GM12878 (cell line): ENCODE measurements at regions not wholly inside any gene's neighbourhood (a gene's known extent, or its start where the extent isn't known, plus 50 kb on each side); places are given as distances from the start of the nearest gene placed in this dataset.

Source experiments
- ATAC-seq: fragments of 200-7000 bp; cut with Tn5 transposase; 3 replicates; pipeline ENCODE4 v1.9.1; 2020; ENCODE audit warnings: mild to moderate bottlenecking, moderate library complexity
- BruUV-seq: library from RNA; stranded (reverse); fragments of 400-500 nt; replicated peaks from 2 replicates; lab custom pipeline; 2021; lab: Mats Ljungman, UMichigan
- CTCF ChIA-PET: fragments of 300-600 bp; sonication (Branson Sonifier 250); formaldehyde crosslinking; extraction: SDS; loops from one replicate; lab custom pipeline; 2021; ENCODE audit warnings: inconsistent platforms; lab: Yijun Ruan, JAX
- POLR2A ChIA-PET: fragments of 350-600 bp; formaldehyde crosslinking; extraction: SDS; loops from one replicate; lab custom pipeline; 2021; ENCODE audit warnings: inconsistent platforms; lab: Charles Lee
- RAD21 ChIA-PET: fragments of 300-600 bp; sonication (Branson Sonifier 250); formaldehyde crosslinking; loops from one replicate; lab custom pipeline; 2023; ENCODE audit warnings: antibody characterized with exemption; ENCODE audit not compliant: unreplicated experiment; lab: Charles Lee
- SMC1A ChIA-PET: fragments of 300-600 bp; sonication (Branson Sonifier 250); formaldehyde crosslinking; loops from one replicate; lab custom pipeline; 2023; ENCODE audit not compliant: unreplicated experiment, uncharacterized antibody; lab: Charles Lee
- DNase-seq: peaks from one replicate; pipeline ENCODE4 v3.0.0-alpha.2; 2011; ENCODE audit warnings: low read depth, low spot score
- FAIRE-seq: peaks from 3 replicates; lab custom pipeline; 2011; peaks lifted over from hg19 to GRCh38; lab: Jason Lieb, UNC
- H2AFZ ChIP-seq: 2 replicates; pipeline ENCODE4 v1.6.0; 2011; ENCODE audit warnings: low read depth, low read length, control low read depth; ENCODE audit not compliant: control insufficient read depth
- H3K27ac ChIP-seq: 2 replicates; pipeline ENCODE4 v1.5.1; 2011; ENCODE audit warnings: control low read depth; ENCODE audit not compliant: control insufficient read depth, insufficient read depth
- H3K27me3 ChIP-seq, 2 experiments: replicated peaks in 1 of 2; 2 replicates each; pipeline versions ENCODE4 v1.6.0 to v1.6.1; 2011; ENCODE audit warnings: low read length in 1 of 2; ENCODE audit not compliant: control insufficient read depth in 2 of 2, insufficient read depth in 2 of 2
- H3K36me3 ChIP-seq, 2 experiments: 2 replicates each; pipeline ENCODE4 v1.5.1; 2011; ENCODE audit warnings: low read length in 1 of 2; ENCODE audit not compliant: control insufficient read depth in 2 of 2, insufficient read depth in 2 of 2
- H3K4me1 ChIP-seq: 2 replicates; pipeline ENCODE4 v1.6.1; 2011; ENCODE audit warnings: mild to moderate bottlenecking, low read length, moderate library complexity, mixed read lengths; ENCODE audit not compliant: control insufficient read depth, insufficient read depth
- H3K4me2 ChIP-seq: 2 replicates; pipeline ENCODE4 v1.6.0; 2011; ENCODE audit warnings: control low read depth; ENCODE audit not compliant: control insufficient read depth, insufficient read depth
- H3K4me3 ChIP-seq: fragments of 200-600 bp; sonication (generic); 2 replicates; pipeline ENCODE4 v1.5.1; 2016
- H3K79me2 ChIP-seq: 2 replicates; pipeline ENCODE4 v1.6.0; 2011; ENCODE audit warnings: low read length; ENCODE audit not compliant: control insufficient read depth, insufficient read depth
- H3K9ac ChIP-seq: 2 replicates; pipeline ENCODE4 v1.8.0; 2011; ENCODE audit warnings: low read length, control low read depth, mixed read lengths; ENCODE audit not compliant: control insufficient read depth, insufficient read depth
- H3K9me3 ChIP-seq: replicated peaks from 3 replicates; pipeline ENCODE4 v1.5.1; 2011; ENCODE audit warnings: mild to moderate bottlenecking, low read length; ENCODE audit not compliant: control insufficient read depth, insufficient read depth
- H4K20me1 ChIP-seq: 2 replicates; pipeline ENCODE4 v1.6.0; 2011; ENCODE audit not compliant: control insufficient read depth, insufficient read depth
- BACH1 ChIP-seq: fragments of 450-650 bp; IDR thresholded peaks from 2 replicates; pipeline ENCODE4 v1.6.1; 2017; ENCODE audit warnings: mild to moderate bottlenecking, borderline replicate concordance
- FOXK2 ChIP-seq: fragments of 450-650 bp; IDR thresholded peaks from 2 replicates; pipeline ENCODE4 v1.6.1; 2017; ENCODE audit warnings: mild to moderate bottlenecking, moderate library complexity
- RB1 ChIP-seq: fragments of 450-650 bp; formaldehyde crosslinking; IDR thresholded peaks from 2 replicates; pipeline ENCODE4 v1.6.1; 2017; ENCODE audit warnings: mild to moderate bottlenecking, borderline replicate concordance
- TCF7 ChIP-seq: IDR thresholded peaks from 2 replicates; pipeline ENCODE4 v1.6.1; 2014; ENCODE audit warnings: antibody characterized with exemption, borderline replicate concordance
- ZBTB33 ChIP-seq: fragments of 450-650 bp; IDR thresholded peaks from 2 replicates; pipeline ENCODE4 v1.6.1; 2017; ENCODE audit warnings: mild to moderate bottlenecking
- WGBS: methylation state at CpG from one replicate; pipeline ENCODE4 v1.1.6; 2016; ENCODE audit warnings: low lambda C conversion rate; ENCODE audit not compliant: insufficient replicate concordance, insufficient coverage; ENCODE audit errors: missing lambda C conversion rate; 5-methylcytosine and 5-hydroxymethylcytosine counted together
- in situ Hi-C: fragments of 300-500 bp; cut with MboI; formaldehyde crosslinking; loops from 9 replicates; pipeline ENCODE4 v1.14.3; 2018; ENCODE audit warnings: mixed read lengths
- intact Hi-C: fragments of 100-400 bp; cut with micrococcal nuclease; formaldehyde crosslinking; loops from one replicate; pipeline ENCODE4 v1.14.2; 2022; ENCODE audit not compliant: unreplicated experiment
- TF ChIP-seq, protein P1 (sequence below): fragments of 450-650 bp; formaldehyde crosslinking; IDR thresholded peaks from 2 replicates; pipeline ENCODE4 v1.4.0; 2020; ENCODE audit warnings: mild to moderate bottlenecking, moderate library complexity
- TF ChIP-seq, protein P2 (sequence below): fragments of 450-650 bp; IDR thresholded peaks from 2 replicates; pipeline ENCODE4 v1.6.1; 2018; ENCODE audit warnings: mild to moderate bottlenecking, low read depth, moderate library complexity; ENCODE audit not compliant: partially characterized antibody
- TF ChIP-seq, protein P3 (sequence below): fragments of 450-650 bp; IDR thresholded peaks from 2 replicates; pipeline ENCODE4 v1.6.1; 2016; ENCODE audit warnings: mild to moderate bottlenecking, moderate library complexity, borderline replicate concordance

DNA sequence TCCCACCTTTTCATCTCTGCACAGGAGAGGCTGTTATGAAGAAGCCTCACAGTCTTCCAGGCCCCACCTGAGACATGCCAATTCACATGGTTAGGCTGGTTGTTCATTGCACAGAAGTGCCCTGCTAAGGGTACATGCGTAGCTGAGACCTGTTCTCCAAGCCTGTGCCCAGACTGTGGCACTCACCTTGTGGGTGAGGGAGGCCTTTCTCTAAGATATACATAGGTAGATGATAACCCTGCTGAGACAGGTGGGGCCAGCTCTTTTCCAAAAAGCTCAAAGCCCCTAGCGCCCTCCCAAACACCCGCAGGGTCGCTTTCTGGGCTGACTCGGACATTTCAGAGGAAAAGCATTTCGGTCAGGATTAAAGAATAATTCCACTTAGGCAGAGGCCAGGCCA is 53.5 kb upstream of the ZNF507 start:
- FAIRE-seq: no peak
- SMC1A ChIA-PET: no interaction called here
- ATAC-seq: no peak
- TF ChIP-seq, protein P1, sequence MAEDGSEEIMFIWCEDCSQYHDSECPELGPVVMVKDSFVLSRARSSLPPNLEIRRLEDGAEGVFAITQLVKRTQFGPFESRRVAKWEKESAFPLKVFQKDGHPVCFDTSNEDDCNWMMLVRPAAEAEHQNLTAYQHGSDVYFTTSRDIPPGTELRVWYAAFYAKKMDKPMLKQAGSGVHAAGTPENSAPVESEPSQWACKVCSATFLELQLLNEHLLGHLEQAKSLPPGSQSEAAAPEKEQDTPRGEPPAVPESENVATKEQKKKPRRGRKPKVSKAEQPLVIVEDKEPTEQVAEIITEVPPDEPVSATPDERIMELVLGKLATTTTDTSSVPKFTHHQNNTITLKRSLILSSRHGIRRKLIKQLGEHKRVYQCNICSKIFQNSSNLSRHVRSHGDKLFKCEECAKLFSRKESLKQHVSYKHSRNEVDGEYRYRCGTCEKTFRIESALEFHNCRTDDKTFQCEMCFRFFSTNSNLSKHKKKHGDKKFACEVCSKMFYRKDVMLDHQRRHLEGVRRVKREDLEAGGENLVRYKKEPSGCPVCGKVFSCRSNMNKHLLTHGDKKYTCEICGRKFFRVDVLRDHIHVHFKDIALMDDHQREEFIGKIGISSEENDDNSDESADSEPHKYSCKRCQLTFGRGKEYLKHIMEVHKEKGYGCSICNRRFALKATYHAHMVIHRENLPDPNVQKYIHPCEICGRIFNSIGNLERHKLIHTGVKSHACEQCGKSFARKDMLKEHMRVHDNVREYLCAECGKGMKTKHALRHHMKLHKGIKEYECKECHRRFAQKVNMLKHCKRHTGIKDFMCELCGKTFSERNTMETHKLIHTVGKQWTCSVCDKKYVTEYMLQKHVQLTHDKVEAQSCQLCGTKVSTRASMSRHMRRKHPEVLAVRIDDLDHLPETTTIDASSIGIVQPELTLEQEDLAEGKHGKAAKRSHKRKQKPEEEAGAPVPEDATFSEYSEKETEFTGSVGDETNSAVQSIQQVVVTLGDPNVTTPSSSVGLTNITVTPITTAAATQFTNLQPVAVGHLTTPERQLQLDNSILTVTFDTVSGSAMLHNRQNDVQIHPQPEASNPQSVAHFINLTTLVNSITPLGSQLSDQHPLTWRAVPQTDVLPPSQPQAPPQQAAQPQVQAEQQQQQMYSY (CRISPR knock-in tag): no peak
- no peak for TF ChIP-seq TCF7
- TF ChIP-seq BACH1: no peak
- TF ChIP-seq ZBTB33: no peak
- TF ChIP-seq FOXK2: no peak
- TF ChIP-seq, protein P2, sequence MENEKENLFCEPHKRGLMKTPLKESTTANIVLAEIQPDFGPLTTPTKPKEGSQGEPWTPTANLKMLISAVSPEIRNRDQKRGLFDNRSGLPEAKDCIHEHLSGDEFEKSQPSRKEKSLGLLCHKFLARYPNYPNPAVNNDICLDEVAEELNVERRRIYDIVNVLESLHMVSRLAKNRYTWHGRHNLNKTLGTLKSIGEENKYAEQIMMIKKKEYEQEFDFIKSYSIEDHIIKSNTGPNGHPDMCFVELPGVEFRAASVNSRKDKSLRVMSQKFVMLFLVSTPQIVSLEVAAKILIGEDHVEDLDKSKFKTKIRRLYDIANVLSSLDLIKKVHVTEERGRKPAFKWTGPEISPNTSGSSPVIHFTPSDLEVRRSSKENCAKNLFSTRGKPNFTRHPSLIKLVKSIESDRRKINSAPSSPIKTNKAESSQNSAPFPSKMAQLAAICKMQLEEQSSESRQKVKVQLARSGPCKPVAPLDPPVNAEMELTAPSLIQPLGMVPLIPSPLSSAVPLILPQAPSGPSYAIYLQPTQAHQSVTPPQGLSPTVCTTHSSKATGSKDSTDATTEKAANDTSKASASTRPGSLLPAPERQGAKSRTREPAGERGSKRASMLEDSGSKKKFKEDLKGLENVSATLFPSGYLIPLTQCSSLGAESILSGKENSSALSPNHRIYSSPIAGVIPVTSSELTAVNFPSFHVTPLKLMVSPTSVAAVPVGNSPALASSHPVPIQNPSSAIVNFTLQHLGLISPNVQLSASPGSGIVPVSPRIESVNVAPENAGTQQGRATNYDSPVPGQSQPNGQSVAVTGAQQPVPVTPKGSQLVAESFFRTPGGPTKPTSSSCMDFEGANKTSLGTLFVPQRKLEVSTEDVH: no peak
- TF ChIP-seq, protein P3, sequence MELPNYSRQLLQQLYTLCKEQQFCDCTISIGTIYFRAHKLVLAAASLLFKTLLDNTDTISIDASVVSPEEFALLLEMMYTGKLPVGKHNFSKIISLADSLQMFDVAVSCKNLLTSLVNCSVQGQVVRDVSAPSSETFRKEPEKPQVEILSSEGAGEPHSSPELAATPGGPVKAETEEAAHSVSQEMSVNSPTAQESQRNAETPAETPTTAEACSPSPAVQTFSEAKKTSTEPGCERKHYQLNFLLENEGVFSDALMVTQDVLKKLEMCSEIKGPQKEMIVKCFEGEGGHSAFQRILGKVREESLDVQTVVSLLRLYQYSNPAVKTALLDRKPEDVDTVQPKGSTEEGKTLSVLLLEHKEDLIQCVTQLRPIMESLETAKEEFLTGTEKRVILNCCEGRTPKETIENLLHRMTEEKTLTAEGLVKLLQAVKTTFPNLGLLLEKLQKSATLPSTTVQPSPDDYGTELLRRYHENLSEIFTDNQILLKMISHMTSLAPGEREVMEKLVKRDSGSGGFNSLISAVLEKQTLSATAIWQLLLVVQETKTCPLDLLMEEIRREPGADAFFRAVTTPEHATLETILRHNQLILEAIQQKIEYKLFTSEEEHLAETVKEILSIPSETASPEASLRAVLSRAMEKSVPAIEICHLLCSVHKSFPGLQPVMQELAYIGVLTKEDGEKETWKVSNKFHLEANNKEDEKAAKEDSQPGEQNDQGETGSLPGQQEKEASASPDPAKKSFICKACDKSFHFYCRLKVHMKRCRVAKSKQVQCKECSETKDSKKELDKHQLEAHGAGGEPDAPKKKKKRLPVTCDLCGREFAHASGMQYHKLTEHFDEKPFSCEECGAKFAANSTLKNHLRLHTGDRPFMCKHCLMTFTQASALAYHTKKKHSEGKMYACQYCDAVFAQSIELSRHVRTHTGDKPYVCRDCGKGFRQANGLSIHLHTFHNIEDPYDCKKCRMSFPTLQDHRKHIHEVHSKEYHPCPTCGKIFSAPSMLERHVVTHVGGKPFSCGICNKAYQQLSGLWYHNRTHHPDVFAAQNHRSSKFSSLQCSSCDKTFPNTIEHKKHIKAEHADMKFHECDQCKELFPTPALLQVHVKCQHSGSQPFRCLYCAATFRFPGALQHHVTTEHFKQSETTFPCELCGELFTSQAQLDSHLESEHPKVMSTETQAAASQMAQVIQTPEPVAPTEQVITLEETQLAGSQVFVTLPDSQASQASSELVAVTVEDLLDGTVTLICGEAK: no peak
- no peak for TF ChIP-seq RB1
- Histone ChIP-seq H3K79me2 (no peaks in the 10 kb centered on the region), H3K9ac (no peak overlapping the region), H3K27ac (no peak overlapping the region), H3K4me2 (no peak overlapping the region), H3K4me3 (no peak overlapping the region), H3K27me3 (no peaks in the 10 kb centered on the region), H3K9me3 (no peaks in the 10 kb centered on the region), H4K20me1 (no peaks in the 10 kb centered on the region), H2AFZ (no peak overlapping the region), H3K36me3 (no peaks in the 10 kb centered on the region), H3K4me1 (no peaks in the 10 kb centered on the region)
- RAD21 ChIA-PET: no interaction called here
- in situ Hi-C loops: no loop called here
- no TSS peak for BruUV-seq
- 71% methylated on average over 6 of the region's 6 CpGs for WGBS
- CTCF ChIA-PET: no interaction called here
- POLR2A ChIA-PET: no interaction called here
- no peak for DNase-seq
- intact Hi-C loops: no loop called here
